ENCODE measurements at regions not wholly inside any gene's neighbourhood (a gene's known extent, or its start where the extent isn't known, plus 50 kb on each side); places are given as distances from the start of the nearest gene placed in this dataset.

DNA sequence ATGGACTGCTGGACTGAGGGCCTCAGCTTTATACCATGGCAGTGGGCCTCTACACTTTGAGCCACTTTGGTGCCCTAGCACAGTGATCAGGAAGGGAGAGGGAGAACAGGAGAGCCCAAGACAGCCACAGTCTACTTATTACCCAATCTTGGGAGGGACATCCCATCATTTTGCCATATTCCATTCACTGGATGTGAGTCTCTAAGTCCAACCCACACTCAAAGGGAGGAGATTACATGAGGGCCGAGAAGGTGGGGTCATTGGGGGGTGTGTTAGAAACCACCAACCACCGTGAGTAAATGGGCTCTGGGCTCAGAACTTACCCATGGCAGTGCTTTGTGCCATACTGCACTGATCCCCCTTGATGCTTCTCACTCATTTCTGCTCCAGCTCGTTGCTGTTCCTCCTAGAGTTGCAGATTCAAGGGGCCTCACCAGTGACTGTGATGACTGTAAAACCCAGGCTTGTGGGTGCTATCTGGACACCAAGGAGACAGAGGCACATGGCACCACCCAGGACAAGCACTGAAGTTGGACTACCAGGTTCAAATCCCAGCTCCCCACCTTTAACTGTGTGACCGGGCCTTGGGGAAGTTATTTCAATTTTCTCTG, 97.6 kb upstream of the RAB6C start:
- Histone ChIP-seq H3K4me3 (replicated peaks in 1 of 3; ENCODE audit: insufficient read depth in 1 of 3, low read depth in 1 of 3, low read length in 3 of 3) (no peak overlapping the region), H3K36me3 (ENCODE audit: control insufficient read depth in 2 of 2, extremely low read depth in 1 of 2, insufficient read depth in 2 of 2, low read length in 2 of 2) (no peaks in the 10 kb centered on the region), H3K27me3 (ENCODE audit: control insufficient read depth in 2 of 2, insufficient read depth in 2 of 2, low read length in 2 of 2) (peaks cover 3 to 6% of the 10 kb centered on the region in 2 experiments), H4K20me1 (replicated peaks; ENCODE audit: control insufficient read depth, extremely low read depth, insufficient read depth, low read length) (no peaks in the 10 kb centered on the region), H3K9ac (replicated peaks; ENCODE audit: extremely low read depth, insufficient read depth, low read length) (no peak overlapping the region), H3K27ac (ENCODE audit: insufficient read depth, low read depth, low read length) (no peak overlapping the region), H3K79me2 (ENCODE audit: control insufficient read depth, insufficient read depth, low read length) (no peaks in the 10 kb centered on the region), H3K4me2 (ENCODE audit: insufficient read depth, low read length) (no peak overlapping the region), H3K4me1 (ENCODE audit: control insufficient read depth, extremely low read depth, insufficient read depth, low read length) (no peaks in the 10 kb centered on the region), H2AFZ (ENCODE audit: low read depth, low read length) (no peak overlapping the region), H3K9me1 (replicated peaks; ENCODE audit: control insufficient read depth, extremely low read depth, insufficient read depth, low read length) (no peaks in the 10 kb centered on the region), H3K9me3 (replicated peaks; ENCODE audit: control insufficient read depth, insufficient read depth, low read length) (no peaks in the 10 kb centered on the region)
- intact Hi-C loops (cut with micrococcal nuclease) (no loop called here), dilution Hi-C loops (cut with MboI; ENCODE audit: extremely low pct_ligation_motif_present, low sequenced_read_pairs) (no loop called here)
- FAIRE-seq, result no peak
- CTCF ChIA-PET, result no interaction called here
- BruUV-seq (replicated peaks), result no TSS peak
- POLR2A ChIA-PET, result no interaction called here
- no peak for DNase-seq (ENCODE audit: low read depth, low spot score)
- no peak for TF ChIP-seq MYC (IDR thresholded peaks at IDR 0.05; ENCODE audit: low read depth, low read length)
- TF ChIP-seq GATA2 (IDR thresholded peaks at IDR 0.05; ENCODE audit: insufficient read depth, insufficient read length, low read depth, low read length), result no peak
- TF ChIP-seq, protein P1, sequence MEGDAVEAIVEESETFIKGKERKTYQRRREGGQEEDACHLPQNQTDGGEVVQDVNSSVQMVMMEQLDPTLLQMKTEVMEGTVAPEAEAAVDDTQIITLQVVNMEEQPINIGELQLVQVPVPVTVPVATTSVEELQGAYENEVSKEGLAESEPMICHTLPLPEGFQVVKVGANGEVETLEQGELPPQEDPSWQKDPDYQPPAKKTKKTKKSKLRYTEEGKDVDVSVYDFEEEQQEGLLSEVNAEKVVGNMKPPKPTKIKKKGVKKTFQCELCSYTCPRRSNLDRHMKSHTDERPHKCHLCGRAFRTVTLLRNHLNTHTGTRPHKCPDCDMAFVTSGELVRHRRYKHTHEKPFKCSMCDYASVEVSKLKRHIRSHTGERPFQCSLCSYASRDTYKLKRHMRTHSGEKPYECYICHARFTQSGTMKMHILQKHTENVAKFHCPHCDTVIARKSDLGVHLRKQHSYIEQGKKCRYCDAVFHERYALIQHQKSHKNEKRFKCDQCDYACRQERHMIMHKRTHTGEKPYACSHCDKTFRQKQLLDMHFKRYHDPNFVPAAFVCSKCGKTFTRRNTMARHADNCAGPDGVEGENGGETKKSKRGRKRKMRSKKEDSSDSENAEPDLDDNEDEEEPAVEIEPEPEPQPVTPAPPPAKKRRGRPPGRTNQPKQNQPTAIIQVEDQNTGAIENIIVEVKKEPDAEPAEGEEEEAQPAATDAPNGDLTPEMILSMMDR (IDR thresholded peaks at IDR 0.05; ENCODE audit: extremely low read depth in 1 of 2, insufficient read depth in 1 of 2, low read depth in 1 of 2, low read length in 2 of 2), result no peak
- no peak for TF ChIP-seq EZH2 (IDR thresholded peaks at IDR 0.05; ENCODE audit: borderline replicate concordance, low read depth, low read length, severe bottlenecking)
- TF ChIP-seq FOS (IDR thresholded peaks at IDR 0.05; ENCODE audit: borderline replicate concordance, insufficient read depth, low read length), result no peak
- no peak for TF ChIP-seq MAX (IDR thresholded peaks at IDR 0.05; ENCODE audit: insufficient read depth, insufficient read length)
- TF ChIP-seq POLR2A (IDR thresholded peaks at IDR 0.05; ENCODE audit: low read depth, low read length), result no peak
- TF ChIP-seq POLR2AphosphoS5 (IDR thresholded peaks at IDR 0.05; ENCODE audit: insufficient read depth, low read depth, low read length), result no peak
- no peak for TF ChIP-seq JUN (IDR thresholded peaks at IDR 0.05; ENCODE audit: borderline replicate concordance, insufficient read depth, insufficient read length, low read depth)
